ENCODE measurements at regions not wholly inside any gene's neighbourhood (a gene's known extent, or its start where the extent isn't known, plus 50 kb on each side); places are given as distances from the start of the nearest gene placed in this dataset.
A peak's percentile ranks its signal among the peaks of the same experiment; 100 is the strongest.

DNA sequence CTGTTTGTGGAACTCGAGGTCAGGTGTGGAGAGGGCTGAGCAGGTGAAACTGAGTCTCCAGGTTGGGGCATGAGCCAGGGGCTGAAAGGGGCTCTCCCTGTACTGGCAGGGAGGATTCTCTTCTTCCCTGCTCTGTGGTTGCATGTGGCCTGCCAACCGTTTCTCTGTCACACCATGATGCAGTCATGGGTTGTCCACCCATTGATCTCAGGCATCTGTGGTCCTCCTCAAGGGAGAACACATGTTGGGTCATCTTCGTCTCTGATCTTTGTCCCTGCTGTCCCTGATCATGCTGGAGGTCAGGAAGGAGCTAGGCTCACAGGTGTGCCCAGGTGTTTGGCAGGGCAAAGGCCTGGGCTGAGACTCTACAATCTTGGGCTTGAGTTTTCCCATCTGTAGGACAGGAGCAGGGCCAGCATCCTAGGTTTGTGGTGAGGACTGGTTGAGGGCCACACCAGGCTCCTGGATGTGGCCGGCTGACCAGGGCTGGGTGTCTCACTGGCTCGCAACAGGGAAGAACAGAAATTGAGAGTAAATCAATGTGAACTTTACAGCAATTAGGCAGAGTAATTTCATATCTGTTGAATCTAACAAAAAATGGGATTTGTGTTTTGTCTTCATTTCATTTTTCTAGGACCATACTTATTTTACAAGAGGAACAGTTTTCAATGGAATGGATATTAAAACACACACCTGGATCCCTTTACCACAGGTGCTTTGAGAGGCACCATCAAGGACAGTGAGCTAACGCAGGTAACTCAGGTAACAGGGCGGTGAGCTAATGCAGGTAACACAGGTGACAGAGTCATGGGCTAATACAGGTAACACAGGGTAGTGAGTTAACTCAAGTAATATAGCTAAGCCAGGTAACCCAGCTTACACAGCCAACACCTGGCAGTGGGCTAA, 58.5 kb upstream of the IGFBP3 start:
- no peak for DNase-seq (ENCODE audit: low read depth, low spot score)

DNA sequence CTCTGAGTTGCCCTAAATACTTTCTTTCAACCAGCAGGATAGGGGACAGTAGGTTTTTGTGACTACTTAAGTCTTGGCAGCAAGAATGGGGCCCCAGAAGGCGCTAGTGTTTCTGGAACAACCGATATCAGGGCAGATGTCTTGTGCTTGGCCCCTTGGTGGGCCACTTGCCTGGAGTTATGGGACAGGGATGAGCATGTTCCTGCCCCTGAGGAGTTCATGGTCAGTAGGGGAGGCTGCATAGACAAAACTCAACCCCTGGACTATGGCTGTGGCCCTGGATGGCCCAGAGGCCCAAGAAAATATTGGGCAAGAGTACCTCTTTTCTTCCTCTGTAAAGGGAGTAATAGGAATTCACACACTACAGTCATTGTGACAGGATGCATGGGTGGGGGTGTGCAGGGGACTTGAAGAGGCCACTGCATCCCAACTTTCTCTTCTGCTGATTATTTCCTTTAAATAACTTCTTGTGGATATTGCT, 57.7 kb upstream of the IGFBP3 start:
- no peak for DNase-seq (ENCODE audit: low read depth, low spot score)

DNA sequence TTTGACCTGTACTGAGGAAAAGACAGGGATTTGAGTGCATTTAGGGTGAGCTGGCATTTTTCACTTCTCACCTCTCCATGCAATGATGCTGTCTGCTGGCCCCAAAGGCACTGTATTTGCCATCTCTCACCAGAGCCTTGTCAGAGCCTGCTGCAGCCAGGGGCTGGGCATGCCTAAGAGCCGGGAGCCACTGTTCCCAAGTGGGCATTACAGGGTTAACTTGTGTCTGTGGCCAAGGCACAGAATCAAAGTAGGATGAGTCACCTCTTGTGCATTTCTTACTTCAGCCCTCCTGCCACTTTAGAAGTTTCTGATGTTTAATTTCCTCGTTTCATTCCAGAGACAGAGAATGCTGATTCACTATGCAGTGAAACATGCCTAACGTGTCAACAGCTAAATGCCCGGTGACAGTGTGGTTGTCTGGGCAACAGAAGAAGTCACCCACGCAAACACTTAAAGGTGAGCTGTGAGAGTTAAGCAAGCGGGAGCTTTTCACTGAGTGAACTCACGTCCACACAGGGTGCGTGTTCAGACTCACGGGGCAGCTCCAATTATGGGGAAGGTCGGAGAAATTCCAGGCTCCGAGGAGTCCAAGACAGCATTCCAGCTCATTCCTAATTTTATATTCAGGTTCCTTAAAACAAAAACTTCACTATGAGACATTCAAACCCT, 57.1 kb upstream of the IGFBP3 start:
- DNase-seq (ENCODE audit: low read depth, low spot score) = peak; percentile 53

DNA sequence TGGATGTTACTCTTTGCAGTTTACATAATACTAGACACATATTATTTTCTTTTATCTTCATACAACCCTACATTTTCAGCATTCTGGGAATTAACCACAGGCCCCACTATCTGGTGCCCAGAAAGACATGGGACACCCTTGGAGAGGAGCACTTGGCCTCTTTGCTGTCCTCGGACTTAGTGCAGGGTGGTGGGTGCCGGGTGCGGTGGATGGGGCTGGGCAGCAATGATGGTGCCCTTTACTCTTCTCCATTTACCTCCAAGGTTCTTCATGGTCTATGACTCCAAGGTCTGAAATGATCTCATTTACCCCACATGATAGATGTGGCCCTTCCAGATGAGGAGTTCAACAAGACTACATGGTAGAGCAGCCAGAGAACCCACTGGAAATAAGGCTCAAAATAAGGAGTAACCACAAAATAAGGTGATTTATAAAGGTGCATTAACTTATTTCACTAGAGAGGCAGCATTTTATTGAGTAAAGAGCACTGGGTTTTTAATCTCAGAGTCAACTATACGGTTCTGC, 56.2 kb upstream of the IGFBP3 start:
- DNase-seq (ENCODE audit: low read depth, low spot score) = no peak

DNA sequence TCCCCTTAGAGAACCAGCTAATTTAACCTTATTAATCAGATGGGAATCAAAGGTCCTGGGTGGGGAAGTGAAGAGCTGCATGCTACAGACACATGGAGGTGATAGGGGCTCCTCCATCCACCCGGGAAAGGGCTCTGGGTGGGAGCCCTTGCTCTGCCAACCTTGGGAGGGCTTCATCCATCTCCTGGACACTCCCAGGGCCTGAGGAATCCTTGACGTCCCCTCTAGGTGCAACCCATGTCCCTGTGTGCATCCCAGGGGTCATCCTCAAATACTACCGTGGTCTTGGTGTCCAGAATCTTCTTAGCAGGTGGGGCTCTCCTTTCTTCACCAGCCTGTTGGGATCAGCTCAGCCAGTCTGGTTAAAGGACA, 55.4 kb upstream of the IGFBP3 start:
- DNase-seq (ENCODE audit: low read depth, low spot score) = no peak

DNA sequence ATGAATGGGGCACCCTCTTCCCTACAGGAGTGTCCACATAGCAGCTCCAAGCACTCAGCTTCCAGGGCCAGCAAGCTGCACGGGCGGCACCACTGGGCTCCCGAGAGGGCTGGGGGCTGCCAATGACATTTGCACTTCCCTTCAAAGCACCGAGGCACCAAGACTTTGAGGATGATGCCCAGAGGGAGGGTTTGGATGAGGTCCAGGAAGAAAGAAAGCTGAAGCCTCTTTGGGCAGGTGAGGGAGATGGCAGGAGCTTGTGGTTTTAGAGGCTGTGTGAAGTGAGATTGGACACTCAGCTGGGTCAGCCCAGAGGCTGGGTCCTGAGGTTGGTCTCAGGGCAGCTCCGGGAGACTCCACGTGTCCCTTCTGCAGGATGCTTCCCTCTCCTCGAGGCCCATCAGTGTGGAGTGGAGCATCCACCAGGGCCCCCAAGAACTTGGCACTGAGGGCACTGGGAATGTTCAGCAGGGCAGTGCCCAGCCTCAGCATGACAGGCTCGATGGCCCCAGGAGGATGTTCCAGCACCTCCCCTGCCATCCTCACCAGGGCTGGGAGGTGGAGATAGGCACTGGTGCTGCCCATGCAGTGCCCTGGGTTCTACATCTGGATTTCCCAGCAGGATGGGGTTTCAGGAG, 54.9 kb upstream of the IGFBP3 start:
- DNase-seq (ENCODE audit: low read depth, low spot score) = no peak

DNA sequence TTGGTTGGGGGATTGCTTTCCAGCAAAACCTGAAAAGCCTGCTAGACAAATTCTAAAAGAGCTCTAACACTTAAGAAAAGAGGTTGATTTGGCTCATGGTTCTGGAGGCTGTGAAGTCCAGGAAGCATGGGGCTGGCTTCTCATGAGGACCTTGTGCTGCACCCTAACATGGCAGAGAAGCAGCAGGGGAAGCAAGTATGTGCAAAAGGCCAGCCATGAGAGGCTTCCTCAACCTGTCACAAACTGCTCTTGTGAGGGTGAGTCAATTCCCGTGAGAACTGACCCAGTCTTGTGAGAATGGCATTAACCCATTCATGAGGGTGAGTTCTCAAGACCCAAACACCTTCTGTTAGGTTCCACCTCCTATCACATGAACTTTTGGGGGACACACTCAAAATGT, 54.3 kb upstream of the IGFBP3 start:
- no peak for DNase-seq (ENCODE audit: low read depth, low spot score)

DNA sequence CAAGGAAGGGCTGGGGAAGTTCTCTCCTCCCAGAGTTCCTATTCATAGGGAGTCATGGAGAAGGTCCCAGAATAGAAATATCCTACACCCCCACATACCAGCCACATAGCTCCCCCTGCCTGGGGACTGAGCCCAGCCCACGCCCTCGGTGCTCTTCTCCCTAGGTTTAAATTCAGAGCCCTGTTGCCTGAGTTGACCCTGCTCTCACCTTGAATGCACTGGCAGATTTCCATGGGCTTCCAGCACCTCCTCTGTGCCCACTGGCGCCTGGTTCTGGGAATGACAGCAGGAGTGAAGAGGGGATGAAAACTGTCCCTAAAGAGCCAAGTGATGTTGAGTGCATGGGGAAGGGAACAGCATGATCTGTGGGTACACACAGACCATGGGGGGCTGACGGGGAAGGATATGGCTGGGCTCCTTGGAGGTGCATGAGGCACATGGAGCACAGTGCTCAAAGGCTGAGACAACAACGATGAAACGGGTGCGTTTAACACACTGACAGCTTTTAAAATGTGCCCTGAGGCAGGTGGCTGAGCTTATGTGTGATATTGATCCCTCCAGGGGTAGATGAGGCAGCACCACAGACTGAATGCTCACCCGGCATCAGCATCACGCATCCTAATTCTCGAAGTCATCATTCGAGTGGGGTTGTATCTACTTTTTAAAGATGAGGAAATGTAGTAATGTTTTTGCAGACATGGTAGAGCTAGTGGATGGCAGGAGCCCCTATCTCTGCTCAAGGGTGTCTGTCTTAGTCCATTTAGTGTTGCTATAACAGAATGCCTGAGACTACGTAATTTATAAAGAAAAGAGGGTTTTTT, 53.7 kb upstream of the IGFBP3 start:
- no peak for DNase-seq (ENCODE audit: low read depth, low spot score)

DNA sequence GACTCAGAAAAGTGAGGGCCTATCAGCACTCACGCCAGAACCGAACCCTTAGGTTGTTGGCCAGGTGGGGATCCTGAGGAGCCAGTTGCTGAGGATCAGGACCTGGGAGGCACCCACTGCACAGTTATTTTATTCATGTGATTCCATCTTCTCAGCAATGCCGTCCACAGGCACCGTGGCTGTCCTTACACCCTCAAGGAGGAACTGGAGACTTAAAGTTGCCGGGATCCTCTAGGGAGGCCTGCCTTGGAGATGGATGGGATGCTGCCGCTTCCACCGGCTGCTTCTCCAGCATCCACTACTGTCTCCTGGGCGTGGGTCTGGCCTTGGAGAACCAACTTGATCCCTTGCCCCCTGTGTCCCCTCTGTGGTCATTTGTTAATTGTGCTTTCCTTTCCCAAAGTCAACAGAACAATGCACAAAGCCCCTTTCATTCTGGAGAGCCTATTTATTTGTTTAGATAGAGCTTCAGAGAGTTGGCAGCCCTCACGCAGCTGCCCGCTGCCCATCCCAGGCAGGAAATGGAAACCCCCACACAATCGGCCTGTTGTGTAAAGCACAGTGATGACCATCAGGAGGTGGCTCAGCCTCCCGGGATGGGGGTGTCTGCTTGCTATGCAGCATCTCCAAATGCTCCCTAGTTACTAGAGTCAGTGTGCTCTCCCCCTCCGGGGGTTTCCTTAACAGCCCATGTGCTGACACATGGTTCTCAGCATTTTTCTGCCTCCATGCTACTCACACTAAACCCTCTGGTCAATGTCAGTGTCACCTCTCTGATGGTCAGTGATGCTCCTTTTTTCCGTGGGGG, 52.9 kb upstream of the IGFBP3 start:
- no peak for DNase-seq (ENCODE audit: low read depth, low spot score)

DNA sequence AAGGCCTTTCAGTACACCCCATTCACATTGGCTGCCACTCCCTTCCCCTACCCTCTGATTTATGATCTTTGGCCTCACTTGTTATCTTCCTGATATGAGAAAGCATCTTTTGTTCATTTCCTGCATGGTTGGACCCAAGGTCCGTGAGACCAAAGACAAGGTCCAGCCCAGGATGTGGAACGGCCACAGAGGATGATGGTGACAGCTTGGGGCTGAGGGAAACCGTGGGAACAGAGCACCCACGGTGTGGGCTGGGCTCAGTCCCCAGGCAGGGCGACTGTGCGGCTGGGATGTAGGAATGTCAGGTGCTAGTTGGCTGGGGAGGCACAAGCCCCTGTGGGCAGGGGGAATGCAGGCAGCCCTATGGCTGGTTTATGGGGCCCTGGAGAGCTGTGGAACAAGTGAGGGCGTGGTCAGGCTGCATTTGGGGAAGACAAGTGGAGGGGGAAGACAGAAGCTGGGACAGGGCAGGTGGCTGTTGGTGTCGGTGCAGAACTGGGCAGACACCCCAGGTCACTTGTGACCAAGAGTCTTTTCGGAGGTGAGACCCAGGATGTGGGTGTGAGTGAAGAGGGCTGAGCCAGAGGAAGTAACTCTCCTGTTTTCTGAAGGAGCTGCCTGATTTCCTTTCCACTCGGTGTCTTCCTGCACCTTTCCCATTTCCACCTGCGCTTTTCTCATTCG, 51.7 kb upstream of the IGFBP3 start:
- no peak for DNase-seq (ENCODE audit: low read depth, low spot score)

DNA sequence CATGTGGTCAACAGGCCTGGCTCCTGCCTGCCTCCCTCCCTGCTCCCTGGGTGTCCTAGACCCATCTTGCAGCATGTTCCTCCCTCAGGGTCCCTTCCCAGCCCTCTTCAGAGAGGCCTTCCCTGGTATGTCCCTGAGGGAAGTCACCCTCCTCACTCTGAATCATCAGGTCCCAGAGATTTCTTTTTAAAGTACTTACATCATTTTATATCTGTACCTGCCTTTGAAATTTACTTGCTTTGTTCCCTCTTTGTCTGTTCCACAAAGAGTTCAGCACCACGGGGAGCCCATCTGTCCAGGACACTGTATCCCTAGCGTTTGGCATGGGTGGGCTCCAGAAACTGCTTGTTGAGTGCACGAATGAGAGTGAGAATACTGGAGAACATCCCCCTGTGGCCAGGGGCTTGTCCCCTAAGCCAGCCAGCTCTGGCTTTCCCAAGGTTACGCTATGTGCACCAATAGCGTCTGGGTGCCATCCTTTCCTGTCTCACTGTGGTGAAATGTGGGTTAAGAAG, 50.6 kb upstream of the IGFBP3 start:
- DNase-seq (ENCODE audit: low read depth, low spot score) = no peak

DNA sequence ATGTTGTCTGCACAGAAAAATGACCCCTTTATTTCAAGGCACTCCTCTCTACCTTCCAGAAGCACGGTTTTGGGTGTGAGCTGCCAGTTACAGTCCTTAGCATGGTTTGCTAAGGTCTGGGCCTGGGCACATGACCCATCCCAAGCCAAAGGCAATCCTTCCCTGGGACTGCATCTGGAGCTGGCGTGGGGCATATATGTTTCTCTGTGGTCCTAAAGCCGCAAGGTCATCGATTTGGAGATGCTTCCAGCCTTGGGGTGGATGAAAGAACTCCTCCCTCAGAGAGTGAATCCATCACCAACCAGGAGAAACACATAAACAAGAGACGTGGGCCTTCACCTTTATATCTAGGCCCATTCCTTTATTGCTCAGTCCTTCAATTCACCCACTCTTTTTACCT, 50.1 kb upstream of the IGFBP3 start:
- DNase-seq (ENCODE audit: low read depth, low spot score) = no peak

All from pulmonary artery endothelial cell (primary cell).